ENCODE measurements at regions not wholly inside any gene's neighbourhood (a gene's known extent, or its start where the extent isn't known, plus 50 kb on each side); places are given as distances from the start of the nearest gene placed in this dataset.

DNA sequence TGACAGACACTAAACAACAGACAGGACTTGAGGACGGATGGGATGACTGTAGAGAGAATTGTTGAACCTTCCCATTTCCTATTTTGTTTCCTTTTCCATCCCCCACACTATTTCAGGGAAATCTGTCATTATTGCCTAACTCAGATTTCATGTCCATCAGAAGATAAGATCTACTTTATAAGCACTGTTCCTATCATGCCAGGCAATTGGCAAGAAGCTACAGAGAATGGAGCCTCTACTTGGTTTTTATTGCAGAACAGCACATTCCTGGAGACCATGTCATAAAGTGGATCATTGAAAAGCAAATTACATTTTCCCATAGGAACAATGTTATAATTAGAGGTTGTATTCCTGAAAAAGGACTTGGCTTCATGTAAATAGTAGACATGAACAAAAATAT, 173.7 kb upstream of the KIF2A start:
- TF ChIP-seq CREB5 (CRISPR knock-in tag; IDR thresholded peaks at IDR 0.05; ENCODE audit: low read depth) (peak; percentile 68; the same call in 1 of the 2 replicates), PATZ1 (CRISPR knock-in tag; IDR thresholded peaks at IDR 0.05; ENCODE audit: borderline replicate concordance) (no peak), RARB (CRISPR knock-in tag; IDR thresholded peaks at IDR 0.05) (no peak), TCF4 (CRISPR knock-in tag; IDR thresholded peaks at IDR 0.05; ENCODE audit: borderline replicate concordance) (no peak), ESRRG (CRISPR knock-in tag; IDR thresholded peaks at IDR 0.05) (no peak), ISL1 (CRISPR knock-in tag; IDR thresholded peaks at IDR 0.05) (peak; percentile 83), PPARA (CRISPR knock-in tag; IDR thresholded peaks at IDR 0.05; ENCODE audit: borderline replicate concordance) (no peak), CSDC2 (CRISPR knock-in tag; IDR thresholded peaks at IDR 0.05) (0 out of 2 replicates have a peak, but pooled peaks have one; percentile 60), BACH2 (CRISPR knock-in tag; IDR thresholded peaks at IDR 0.05; ENCODE audit: borderline replicate concordance) (no peak)
